ENCODE measurements at regions not wholly inside any gene's neighbourhood (a gene's known extent, or its start where the extent isn't known, plus 50 kb on each side); places are given as distances from the start of the nearest gene placed in this dataset.

- no peaks in the 10 kb centered on the region for H4K20me1 ChIP-seq (ENCODE audit: insufficient read depth, low read length)
- no peak overlapping the region for H3K9ac ChIP-seq (ENCODE audit: low read depth, low read length)
- H4K91ac ChIP-seq (ENCODE audit: insufficient read depth, low read depth, low read length), result no peak overlapping the region
- no peak overlapping the region for H2AK5ac ChIP-seq (ENCODE audit: low read depth, low read length)
- no peak overlapping the region for H4K8ac ChIP-seq (ENCODE audit: low read depth in 2 of 2, low read length in 2 of 2)
- DNase-seq (no peak), ATAC-seq (ENCODE audit: low read depth) (no peak)
- no peaks in the 10 kb centered on the region for H3K36me3 ChIP-seq (ENCODE audit: control insufficient read depth, insufficient read depth, low read length)
- TF ChIP-seq MAFK (IDR thresholded peaks at IDR 0.05; ENCODE audit: low read depth, low read length) (peak; percentile 72), MAZ (IDR thresholded peaks at IDR 0.05; ENCODE audit: borderline replicate concordance, low read depth, low read length) (no peak), NFE2L2 (IDR thresholded peaks at IDR 0.05; ENCODE audit: low read depth, low read length) (peak; percentile 52; the same call in 1 of the 2 replicates), SMC3 (IDR thresholded peaks at IDR 0.05; ENCODE audit: low read depth, low read length) (no peak), CHD1 (IDR thresholded peaks at IDR 0.05; ENCODE audit: low read depth, low read length) (no peak), BHLHE40 (IDR thresholded peaks at IDR 0.05; ENCODE audit: low read depth, low read length) (no peak), RAD21 (IDR thresholded peaks at IDR 0.05; ENCODE audit: low read length) (no peak), POLR2A (IDR thresholded peaks at IDR 0.05; ENCODE audit: low read depth, low read length) (no peak), CEBPB (IDR thresholded peaks at IDR 0.05; ENCODE audit: low read depth, low read length) (no peak), RCOR1 (IDR thresholded peaks at IDR 0.05; ENCODE audit: insufficient replicate concordance, low read length) (no peak)
- no peak overlapping the region for H3K4ac ChIP-seq (ENCODE audit: low read depth, low read length)
- no peak overlapping the region for H3K56ac ChIP-seq (ENCODE audit: extremely low read depth, insufficient read depth, low read length)
- H3K27ac ChIP-seq (ENCODE audit: insufficient read depth, low read length), result no peak overlapping the region
- H2BK15ac ChIP-seq (ENCODE audit: low read depth, low read length), result no peak overlapping the region
- H3K27me3 ChIP-seq (ENCODE audit: control insufficient read depth, insufficient read depth, low read length), result no peaks in the 10 kb centered on the region
- ChIA-PET CTCF (no interaction called here), POLR2A (ENCODE audit: unreplicated experiment) (no interaction called here)
- H4K5ac ChIP-seq (ENCODE audit: low read depth, low read length), result no peak overlapping the region
- 0 out of 2 replicates have a peak, but pooled peaks cover 3% of the 10 kb centered on the region for H3K9me1 ChIP-seq (ENCODE audit: insufficient read depth, low read length)
- no peaks in the 10 kb centered on the region for H3K9me3 ChIP-seq (ENCODE audit: control insufficient read depth, insufficient read depth, low read length)
- H3K4me1 ChIP-seq (ENCODE audit: control insufficient read depth, insufficient read depth, low read length), result peaks cover 2% of the 10 kb centered on the region; the same call in 1 of the 2 replicates
- no peak overlapping the region for H3K23ac ChIP-seq (ENCODE audit: low read depth, low read length)
- H2BK20ac ChIP-seq (ENCODE audit: low read depth, low read length), result no peak overlapping the region
- H3K4me2 ChIP-seq (ENCODE audit: low read depth, low read length), result no peak overlapping the region
- no peak overlapping the region for H2BK120ac ChIP-seq (ENCODE audit: low read depth, low read length)
- in situ Hi-C loops (cut with MboI; ENCODE audit: low sequenced_read_pairs), result no loop called here
- no peak overlapping the region for H3K18ac ChIP-seq (ENCODE audit: low read depth, low read length)
- dilution Hi-C loops (cut with HindIII; ENCODE audit: low sequenced_read_pairs, unreplicated experiment), result no loop called here
- no peak overlapping the region for H2AK9ac ChIP-seq (replicated peaks; ENCODE audit: low read depth, low read length, poor library complexity)
- H3K14ac ChIP-seq (replicated peaks; ENCODE audit: low read depth, low read length), result no peak overlapping the region
- no TSS peak for BruUV-seq (replicated peaks)
- H2AFZ ChIP-seq (replicated peaks; ENCODE audit: low read length, poor library complexity), result no peak overlapping the region
- intact Hi-C loops (cut with micrococcal nuclease), result no loop called here
- H3K79me1 ChIP-seq (ENCODE audit: low read depth in 1 of 2, low read length in 2 of 2), result no peaks in the 10 kb centered on the region
- H2BK5ac ChIP-seq (ENCODE audit: low read depth, low read length, poor library complexity, severe bottlenecking), result no peak overlapping the region
- no peak overlapping the region for H3K4me3 ChIP-seq (ENCODE audit: insufficient read depth, low read depth, low read length)
Observed at GRCh38 chr9:111175350-111175749, 137.1 kb upstream of the LPAR1 start.

Data from IMR-90 (cell line).